NCI-H1092 (cell line): ENCODE measurements at regions not wholly inside any gene's neighbourhood (a gene's known extent, or its start where the extent isn't known, plus 50 kb on each side); places are given as distances from the start of the nearest gene placed in this dataset.

Source experiments
- DNase-seq: peaks from one replicate; lab custom pipeline; 2025; lab: John Stamatoyannopoulos, UW

DNA sequence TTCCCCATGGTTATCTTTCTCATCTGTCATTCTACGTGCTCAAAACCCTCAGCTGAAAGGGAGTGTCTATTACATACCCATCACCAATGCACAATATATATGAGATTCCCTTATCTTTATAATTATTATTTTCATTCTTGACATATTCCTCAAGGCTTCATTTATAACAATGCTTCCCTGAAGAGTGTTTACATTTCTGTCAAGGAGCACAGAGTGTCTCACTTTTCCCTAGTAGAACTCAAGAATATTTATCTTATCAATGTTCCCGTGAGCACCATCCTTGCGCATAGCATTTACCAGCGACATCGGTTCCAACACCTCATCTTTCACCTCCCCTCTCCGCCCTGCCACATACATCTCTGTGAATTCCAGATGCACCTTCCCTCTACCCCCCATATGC, 250.6 kb downstream of the PLA2G4A start:
- DNase-seq, result no peak

DNA sequence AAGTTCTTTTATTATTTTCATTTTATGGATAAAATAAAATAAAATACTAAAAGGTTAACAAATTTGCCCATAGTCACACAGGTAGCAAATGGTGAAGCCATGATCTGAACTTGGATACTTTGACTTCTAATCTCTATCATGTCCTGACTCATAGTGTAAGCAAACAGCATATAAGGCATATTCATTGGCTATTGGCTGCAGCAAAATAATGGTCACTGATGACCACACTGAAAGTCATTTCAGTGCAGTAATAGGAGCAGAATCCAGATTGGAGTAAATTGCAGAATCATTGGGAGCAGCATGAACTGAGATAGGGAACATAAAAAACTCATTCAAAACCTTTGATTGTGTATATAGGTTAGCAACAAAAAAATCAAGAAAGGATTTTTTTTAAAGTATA, 262.9 kb downstream of the PLA2G4A start:
- no peak for DNase-seq

DNA sequence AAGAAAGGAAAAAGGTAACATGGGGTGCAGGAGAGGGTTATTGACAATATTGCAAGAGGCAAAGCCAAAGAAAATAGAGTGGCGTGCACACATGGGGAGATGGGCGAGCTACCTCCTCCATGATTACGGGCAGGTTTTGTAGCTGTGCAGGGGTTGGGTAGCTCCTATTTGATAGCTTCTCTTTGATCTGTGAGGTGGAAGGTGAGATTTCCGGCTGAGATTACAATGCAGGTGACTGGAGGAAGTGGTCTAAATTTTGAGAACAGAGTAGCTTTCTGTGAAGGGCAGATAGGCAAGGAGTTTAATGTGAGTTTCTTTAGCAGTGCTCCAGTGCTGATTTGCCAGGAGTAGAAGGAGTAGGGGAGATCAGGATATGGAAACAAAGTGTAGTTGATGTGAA, 263.4 kb downstream of the PLA2G4A start:
- no peak for DNase-seq

DNA sequence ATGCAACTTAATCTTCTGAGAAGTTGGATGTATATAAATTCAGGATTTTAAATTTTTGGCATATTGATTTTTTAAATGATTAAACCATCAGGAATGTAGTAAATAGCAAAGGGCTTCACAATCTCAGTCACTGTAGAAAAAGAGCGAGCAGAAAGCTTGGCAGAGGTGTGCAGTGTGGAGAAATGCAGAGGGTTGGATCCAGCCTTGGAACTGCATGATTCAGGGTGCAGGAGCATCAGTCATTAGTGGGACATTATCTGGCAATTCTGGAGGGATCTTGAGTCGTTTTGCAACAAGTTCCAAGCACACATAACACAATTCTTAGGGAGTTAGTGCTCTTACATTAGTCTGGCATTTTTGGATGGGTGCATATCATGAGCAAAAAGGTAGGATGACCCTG, 267.9 kb downstream of the PLA2G4A start:
- no peak for DNase-seq

DNA sequence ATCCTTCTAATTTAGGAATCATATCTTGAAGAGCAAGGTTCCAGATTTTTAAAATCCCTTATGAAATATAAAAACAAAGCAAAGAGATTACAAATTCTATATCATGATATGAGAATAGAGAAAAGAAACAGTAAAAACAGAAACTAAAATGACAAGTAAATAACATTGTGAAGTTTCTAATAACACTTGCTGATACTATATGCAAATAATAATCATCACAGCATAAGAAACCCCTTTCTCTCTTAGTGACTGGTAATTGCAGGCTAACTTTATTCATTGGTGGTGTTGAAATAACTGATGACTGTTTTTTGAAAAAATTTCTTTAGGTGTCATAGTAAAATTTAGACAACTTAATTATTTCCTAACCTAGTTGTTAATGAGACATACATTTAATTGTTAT, 281.6 kb downstream of the PLA2G4A start:
- no peak for DNase-seq

DNA sequence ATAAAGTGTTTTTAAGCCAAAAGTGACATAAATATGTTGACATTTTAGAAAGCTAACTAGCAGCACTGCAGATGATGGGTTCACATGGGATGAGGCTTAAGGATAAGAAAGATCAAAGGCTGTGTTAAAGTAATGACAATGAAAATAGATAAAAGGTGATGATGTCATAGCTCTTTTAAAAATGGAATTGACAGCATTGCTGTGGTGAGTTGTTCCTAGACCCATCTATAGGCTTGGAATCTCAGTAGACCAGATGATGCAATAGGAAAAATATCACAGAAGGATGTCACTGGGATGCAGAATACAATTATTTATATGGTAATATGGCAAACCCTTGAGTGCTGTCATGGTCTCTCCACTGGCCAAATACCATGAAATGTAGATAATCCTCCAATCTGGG, 286.0 kb downstream of the PLA2G4A start:
- DNase-seq, result no peak

DNA sequence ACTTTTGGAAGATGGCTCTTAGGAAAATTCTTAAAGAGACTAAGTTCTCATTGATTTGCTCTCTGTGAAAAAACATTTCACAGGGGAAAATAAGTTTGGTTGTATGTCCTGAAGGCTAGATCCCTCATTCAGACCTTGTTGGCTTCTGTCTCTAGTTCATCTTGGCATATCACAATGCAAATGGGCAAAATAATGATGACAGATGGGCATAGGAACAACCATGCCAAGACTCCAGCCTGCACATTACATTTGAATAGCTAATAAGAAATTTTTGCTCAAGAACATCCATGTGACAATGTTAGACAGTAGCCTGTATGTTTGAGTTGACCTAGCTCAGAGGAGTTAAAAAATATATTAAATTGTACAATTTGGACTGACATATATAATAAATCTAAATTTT, 292.9 kb downstream of the PLA2G4A start:
- no peak for DNase-seq

DNA sequence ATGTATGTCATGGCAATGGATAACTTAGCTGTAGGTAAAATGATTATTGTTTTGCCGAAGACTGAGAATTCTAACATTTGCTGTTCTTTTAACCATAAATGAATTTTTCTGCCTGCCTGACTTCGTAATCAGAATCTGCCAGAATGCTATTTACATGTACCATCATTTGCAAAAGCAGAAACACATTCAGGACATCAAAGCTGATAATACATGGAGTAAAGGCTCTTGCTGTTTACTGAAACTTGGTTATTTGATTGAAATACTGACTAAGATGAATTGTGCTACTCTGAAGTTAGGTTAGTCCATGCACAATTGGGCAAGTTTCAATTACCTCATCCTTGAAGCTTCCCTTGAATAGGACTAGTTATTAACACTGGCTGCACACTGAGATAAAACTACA, 293.8 kb downstream of the PLA2G4A start:
- DNase-seq, result no peak

DNA sequence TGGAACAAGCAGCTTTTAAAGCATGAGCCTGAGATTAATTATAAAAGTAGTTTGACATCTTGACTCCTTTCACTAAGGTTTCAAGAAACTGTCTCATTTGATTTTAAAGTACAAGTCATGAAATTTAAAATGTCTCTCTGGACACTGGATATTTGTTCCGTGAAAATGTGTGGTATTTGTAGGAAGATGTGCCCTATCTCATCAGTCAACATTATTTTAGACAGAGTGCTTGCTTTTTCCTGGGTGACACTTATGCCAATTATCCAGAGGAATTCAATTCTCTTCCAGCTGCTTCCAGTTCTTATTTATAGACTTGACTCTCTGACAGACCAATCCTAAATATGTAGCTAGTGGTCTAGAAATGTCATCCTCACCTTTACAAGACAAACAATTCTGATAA, 300.4 kb downstream of the PLA2G4A start:
- DNase-seq, result no peak

DNA sequence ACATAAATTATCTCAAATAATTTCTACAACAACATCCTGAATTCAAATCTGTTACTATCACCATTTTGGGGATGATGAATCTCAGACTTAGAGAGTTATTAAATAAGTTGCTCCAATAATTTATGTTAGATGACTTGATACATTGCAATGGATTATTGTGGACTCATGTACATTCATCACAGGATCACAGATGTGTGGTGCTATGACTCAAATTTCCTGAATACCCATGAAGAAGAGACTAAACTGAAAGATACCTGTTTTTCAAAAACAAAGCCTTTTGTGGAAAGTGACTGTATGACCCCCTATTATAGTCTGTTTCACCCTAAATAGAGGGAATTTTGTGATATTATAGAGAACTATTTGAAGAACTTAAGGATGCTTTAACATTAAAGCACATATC, 315.0 kb downstream of the PLA2G4A start:
- no peak for DNase-seq

DNA sequence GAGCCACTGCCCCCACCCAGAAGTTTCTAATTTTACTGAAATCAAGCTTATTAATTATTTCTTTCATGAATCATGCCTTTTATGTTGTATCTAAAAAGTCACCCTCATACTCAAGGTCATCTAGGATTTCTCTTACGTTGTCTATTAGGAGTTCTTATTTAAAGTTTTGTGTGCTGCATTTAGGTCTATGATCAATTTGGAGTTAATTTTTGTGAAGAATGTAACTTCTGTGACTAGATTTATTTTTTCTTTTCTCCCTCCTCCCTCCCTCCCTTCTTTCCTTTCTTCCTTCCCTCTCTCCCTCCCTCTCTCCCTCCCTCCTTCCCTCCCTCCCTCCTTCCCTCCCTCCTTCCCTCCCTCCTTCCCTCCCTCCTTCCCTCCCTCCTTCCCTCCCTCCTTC, 317.6 kb downstream of the PLA2G4A start:
- no peak for DNase-seq

DNA sequence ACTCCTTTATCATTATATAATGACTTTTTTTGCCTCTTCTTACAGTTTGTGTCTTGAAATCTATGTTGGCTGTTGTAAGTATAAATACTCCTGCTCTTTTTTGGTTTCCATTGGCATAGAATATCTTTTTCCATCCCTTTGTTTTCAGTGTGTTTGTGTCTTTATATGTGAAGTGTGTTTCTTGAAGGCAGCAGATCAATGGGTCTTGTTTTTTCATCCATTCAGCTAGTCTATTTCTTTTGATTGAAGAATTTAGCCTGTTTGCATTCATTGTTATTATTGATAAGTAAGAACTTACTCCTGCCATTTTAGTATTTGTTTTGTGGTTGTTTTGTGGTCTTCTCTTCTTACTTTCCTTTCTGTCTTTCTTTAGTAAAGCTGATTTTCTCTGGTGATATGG, 322.8 kb downstream of the PLA2G4A start:
- no peak for DNase-seq

DNA sequence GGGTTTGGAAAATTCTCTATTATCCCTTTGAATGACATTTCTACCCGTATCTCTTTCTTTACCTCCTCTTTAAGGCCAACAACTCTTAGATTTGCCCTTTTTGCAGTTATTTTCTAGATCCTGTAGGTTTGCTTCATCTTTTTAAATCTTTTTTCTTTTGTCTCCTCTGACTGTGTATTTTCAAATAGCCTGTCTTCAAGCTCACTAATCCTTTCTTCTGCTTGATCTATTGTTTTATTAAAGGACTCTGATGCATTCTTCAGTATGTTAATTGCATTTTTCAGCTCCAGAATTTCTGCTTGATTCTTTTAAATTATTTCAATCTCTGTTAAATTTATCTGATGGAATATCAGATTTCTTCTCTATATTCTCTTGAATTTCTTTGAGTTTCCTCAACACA, 324.3 kb downstream of the PLA2G4A start:
- DNase-seq, result no peak

DNA sequence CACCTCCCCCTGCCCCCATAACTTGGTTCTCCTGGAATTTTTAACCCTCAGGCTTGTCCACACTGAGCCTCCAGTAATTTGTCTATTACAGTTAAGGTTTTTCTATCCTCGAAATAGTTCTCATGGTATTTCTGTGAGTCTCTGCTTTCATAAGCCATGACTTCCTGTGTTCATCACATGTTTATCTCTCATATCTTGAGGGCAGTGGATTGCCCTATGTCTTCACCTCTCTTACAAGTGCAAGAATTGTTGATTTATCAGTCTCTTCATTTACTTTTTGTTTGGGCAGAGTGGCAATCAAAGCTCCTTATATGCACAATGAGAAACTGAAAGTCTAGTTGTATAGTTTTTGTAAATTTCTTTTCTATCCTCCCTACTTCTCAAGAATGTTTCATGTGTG, 328.4 kb downstream of the PLA2G4A start:
- no peak for DNase-seq

DNA sequence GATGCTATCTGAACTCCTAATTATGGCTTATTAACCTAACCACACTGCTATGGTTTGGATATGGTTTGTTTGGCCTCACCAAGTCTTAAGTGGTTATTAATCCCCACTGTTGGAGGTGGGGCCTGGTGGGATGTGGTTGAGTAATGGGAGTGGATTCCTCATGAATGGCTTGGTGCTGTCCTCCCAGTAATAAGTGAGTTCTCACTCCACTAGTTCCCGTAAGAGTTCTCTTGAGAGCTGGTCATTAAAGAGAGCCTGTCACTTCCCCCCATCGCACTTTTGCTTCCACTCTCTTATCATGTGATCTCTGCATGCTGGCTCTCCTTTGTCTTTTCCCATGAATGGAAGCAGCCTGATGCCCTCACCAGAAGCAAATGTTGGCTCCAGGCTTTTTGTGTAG, 328.8 kb downstream of the PLA2G4A start:
- DNase-seq, result no peak

DNA sequence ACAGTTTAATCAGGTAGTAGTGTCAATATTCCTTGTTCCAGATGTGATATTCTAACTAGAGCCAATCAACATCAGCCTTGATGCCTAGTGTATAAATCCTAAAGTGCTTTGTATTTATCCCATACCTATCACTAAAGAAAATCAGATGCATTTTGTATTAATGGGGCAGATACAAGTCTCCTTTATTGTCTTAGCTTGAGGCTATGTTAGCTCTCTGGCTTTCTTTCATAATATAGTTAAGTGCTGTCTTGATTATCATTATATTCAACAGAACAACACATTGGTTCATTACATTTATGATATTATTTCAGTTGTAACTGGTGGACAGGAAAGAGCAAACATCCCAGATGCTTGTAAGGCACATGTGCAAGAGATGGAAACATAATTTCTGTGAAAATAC, 338.8 kb downstream of the PLA2G4A start:
- DNase-seq, result no peak

DNA sequence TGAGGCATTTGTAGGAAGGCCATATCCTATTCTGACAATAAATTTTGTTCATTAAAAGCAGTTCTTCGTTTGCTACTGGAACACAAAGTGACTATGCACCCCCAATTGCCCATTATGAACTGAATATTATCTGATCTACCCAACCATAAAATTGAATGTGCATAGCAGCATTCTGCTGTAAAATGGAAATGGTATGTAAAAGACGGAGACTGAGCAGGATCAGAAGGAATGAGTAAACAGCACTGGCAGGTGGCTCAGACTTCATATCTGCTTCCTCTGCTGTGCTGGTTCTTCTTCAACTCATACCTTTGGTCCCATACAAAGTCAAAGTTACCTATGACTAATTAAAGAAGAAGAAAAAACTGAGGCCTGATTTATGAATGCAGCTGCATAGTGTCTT, 339.5 kb downstream of the PLA2G4A start:
- no peak for DNase-seq

DNA sequence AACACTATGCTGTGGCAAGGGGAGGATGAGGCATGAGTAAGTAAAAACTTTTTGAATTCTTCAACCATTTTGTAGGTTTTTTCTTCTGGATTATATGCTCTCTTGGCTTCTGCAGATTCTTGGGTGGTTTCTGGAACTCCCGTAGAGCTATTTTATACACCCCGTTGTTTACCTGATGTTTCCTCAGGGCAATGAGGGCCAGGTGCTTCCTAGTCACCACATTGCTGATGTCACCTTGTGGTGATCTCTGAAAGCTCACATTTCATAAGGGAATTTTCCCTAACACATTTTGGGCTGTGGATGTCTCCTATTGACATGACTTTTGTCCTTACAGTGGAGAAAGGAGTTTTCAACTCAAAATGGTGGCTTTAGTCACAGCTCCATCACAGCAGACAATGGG, 356.6 kb downstream of the PLA2G4A start:
- no peak for DNase-seq

DNA sequence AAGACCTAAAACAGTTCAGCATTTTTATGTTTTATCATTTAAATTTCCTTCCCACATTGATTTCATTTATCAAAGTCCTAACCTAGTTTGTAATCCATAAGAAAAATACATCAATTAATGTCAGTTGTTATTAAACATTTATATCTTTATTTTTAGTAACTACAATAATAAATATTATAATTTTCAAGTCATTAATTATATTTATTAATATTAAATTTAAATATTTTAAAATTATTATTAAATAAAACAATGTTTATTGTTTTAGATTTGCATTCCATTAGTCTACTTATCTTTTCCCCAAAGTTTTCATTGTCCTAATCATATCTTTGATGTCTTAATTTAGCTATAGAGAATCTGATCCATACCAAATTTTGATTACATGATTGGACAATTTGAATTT, 368.9 kb downstream of the PLA2G4A start:
- DNase-seq, result no peak

DNA sequence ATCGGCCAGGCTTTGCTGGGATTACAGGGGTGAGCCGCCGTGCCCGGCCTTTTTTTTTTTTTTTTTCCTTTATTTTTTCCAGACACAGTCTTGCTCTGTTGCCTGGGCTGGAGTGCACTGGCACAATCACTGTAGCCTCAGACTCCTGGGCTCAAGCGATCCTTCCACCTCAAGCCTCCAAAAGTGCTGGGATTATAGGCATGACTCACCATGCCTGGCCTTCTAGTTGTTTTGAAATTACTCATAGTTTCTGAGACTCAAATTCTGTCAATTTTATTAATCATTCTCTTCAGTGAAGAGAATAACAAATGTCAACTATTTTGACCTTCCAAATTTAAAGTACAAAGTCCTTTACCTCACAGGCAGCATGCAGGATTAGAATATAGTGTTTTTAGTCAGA, 374.5 kb downstream of the PLA2G4A start:
- no peak for DNase-seq

DNA sequence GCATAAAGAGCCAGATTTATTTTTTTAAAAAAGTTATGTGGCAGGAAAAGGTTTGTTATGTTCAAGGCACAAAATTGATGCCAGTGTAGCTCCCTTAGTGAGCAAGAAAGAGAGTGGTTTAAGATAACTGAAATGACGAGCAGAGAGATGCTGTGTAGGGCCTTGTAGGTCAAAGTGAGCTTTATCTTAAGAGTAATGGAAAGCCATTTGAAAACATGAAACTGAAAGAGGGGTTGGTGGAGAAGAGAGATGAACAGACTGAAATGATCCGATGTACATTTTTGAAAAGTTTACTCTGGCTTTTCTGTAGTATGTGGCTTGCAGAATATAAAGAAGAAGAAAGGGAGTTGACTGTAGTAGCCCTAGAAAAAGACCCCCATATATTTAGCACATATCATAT, 383.6 kb downstream of the PLA2G4A start:
- no peak for DNase-seq

DNA sequence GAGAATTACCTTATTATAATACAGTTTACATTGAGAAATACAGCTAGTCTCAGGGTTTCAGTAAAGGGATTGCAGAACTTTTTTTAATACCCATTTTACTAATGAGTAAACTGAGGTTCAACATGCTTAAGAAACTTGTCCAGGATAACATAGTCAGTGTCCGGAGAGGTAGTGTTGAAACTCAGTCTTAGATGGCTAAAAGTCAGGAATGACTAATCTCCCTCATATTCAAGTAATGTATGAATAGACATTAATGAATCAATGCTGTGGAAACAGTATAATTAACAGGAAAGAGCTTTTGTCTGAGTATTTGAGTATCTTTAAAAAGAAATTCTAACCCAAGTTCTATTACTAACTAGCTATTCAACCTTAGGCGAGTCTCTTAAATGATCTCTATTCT, 397.6 kb downstream of the PLA2G4A start:
- no peak for DNase-seq

DNA sequence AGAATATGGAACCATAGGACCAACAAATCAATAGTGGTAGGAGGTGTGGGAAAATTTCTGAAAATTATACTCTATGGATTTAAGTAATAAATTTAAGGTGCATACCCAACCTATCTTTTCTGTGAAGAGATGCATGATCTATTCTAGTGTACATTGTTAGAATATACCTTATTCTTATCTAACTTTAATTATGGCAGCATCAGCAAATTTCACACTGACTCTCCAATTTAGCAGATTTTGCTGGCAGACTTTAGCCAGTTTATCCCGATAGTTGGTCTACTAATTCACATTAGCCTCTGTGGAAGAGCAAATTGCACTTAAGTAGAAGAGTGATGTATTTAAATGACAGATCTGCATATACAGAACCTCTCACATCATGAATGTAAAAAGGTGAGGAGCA, 400.0 kb downstream of the PLA2G4A start:
- no peak for DNase-seq

DNA sequence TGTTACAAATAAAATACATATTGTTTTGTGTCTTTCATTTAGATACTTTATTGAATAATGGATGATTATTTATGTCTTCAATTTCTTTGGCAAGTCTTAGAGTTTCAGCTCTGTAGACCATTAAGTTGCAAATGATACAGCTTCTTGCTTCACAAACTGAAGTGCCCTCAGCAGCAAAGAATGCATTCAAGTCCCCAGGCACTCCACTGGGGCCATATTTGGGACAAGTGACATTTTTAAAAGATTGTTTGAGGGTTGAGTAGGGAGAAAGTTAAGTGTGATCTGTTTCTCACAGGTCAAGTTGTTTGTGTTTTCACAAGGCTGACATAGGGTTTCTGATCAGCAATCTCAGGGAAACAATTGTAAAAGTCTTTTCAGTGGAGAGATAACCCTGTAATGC, 400.7 kb downstream of the PLA2G4A start:
- no peak for DNase-seq

DNA sequence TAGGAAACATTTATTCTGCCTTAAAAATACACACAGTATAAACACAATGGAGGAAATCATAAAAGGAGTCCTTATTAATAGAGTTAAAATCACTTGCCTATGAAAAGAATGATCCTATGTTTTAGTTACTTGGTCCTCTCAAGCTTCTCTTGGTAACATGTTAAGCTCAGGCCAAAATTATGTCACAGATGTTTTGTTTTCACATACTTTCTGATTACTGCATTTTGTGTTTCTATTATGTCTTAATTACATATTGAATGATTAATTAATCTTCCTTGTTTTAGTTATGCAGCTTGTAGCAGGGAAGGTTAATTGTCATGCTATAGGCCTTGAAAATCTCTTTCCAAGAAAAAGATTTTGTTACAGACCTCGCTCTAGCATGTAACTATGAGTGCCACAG, 406.0 kb downstream of the PLA2G4A start:
- DNase-seq, result no peak
